Neural crest cell (in vitro differentiated cells): ENCODE measurements at regions not wholly inside any gene's neighbourhood (a gene's known extent, or its start where the extent isn't known, plus 50 kb on each side); places are given as distances from the start of the nearest gene placed in this dataset.

Experiments
- DNase-seq: peaks from one replicate; pipeline ENCODE4 v3.0.0; 2021; ENCODE audit warnings: low read depth, mixed read lengths, low spot score
- H3K27ac Mint-ChIP-seq: one replicate; pipeline ENCODE4 v1.8.0; 2021; ENCODE audit warnings: mild to moderate bottlenecking, mixed read lengths; ENCODE audit not compliant: unreplicated experiment
- H3K27me3 Mint-ChIP-seq: 2 replicates; pipeline ENCODE4 v1.8.0; 2021; ENCODE audit warnings: low read depth, mild to moderate bottlenecking, mixed read lengths
- H3K36me3 Mint-ChIP-seq: 2 replicates; pipeline ENCODE4 v1.8.0; 2021; ENCODE audit warnings: low read depth, mild to moderate bottlenecking, mixed read lengths
- H3K4me1 Mint-ChIP-seq: 2 replicates; pipeline ENCODE4 v1.8.0; 2021; ENCODE audit warnings: mixed read lengths
- H3K4me3 Mint-ChIP-seq: one replicate; pipeline ENCODE4 v1.8.0; 2021; ENCODE audit warnings: mild to moderate bottlenecking, mixed read lengths
- H3K9me3 Mint-ChIP-seq: 2 replicates; pipeline ENCODE4 v1.8.0; 2021; ENCODE audit warnings: mixed read lengths
- TF ChIP-seq, protein P1 (sequence below): fragments of 200-600 bp; sonication (generic); conservative IDR thresholded peaks from 2 replicates; pipeline ENCODE4 v1.5.0; 2021; ENCODE audit warnings: antibody characterized with exemption, mild to moderate bottlenecking

DNA sequence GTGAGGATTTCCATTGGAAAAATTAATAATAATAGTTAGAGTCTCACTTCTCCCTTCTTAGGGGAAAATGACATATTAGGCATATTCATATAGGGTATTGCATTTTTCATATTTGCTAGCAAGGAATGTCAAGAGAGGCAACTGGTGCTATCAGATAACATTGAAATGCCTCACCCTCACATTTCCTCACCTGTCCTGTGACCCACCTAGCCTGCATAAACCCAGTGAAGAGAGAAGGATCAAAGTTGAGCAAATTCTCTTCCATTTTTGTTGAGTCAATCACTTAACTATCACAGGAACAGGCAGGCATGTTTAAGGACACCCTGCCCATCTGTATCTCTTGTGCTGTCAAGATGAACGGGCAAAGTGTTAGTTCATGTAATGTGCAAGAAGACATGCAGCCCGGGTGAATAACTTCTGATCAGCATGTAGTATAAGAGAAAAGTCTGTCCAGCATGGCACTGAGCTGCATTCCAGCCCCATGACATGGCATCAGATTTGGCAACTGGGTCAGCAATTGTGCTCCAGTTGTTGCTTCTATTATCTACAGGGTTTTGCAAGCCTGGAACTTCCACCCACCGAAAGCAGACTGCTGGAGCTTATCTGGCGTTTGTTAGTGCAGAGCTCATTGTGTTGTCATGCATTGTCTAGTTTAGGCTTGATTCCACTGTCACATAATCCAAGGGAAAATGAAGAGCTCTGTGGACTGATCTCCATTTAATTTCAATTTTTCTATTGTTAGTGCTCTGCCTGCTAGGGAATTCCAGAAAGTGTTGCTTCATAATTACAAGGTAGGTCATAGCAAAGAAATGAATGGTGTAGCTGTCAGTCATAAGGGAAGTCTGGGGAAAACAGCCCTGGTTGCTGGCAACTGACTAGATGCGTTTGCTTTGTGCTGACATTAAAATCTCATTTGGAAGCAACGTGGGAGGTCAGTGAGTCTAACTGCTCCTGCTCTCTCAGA is 138.4 kb upstream of the TNFAIP3 start:
- no peak overlapping the region for H3K27ac Mint-ChIP-seq
- DNase-seq, result no peak
- TF ChIP-seq, protein P1, sequence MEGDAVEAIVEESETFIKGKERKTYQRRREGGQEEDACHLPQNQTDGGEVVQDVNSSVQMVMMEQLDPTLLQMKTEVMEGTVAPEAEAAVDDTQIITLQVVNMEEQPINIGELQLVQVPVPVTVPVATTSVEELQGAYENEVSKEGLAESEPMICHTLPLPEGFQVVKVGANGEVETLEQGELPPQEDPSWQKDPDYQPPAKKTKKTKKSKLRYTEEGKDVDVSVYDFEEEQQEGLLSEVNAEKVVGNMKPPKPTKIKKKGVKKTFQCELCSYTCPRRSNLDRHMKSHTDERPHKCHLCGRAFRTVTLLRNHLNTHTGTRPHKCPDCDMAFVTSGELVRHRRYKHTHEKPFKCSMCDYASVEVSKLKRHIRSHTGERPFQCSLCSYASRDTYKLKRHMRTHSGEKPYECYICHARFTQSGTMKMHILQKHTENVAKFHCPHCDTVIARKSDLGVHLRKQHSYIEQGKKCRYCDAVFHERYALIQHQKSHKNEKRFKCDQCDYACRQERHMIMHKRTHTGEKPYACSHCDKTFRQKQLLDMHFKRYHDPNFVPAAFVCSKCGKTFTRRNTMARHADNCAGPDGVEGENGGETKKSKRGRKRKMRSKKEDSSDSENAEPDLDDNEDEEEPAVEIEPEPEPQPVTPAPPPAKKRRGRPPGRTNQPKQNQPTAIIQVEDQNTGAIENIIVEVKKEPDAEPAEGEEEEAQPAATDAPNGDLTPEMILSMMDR, result no peak
- peaks cover 2% of the 10 kb centered on the region for H3K27me3 Mint-ChIP-seq
- H3K4me1 Mint-ChIP-seq, result peaks cover 5% of the 10 kb centered on the region
- no peaks in the 10 kb centered on the region for H3K36me3 Mint-ChIP-seq
- H3K4me3 Mint-ChIP-seq, result no peak overlapping the region
- peaks cover 2% of the 10 kb centered on the region for H3K9me3 Mint-ChIP-seq

DNA sequence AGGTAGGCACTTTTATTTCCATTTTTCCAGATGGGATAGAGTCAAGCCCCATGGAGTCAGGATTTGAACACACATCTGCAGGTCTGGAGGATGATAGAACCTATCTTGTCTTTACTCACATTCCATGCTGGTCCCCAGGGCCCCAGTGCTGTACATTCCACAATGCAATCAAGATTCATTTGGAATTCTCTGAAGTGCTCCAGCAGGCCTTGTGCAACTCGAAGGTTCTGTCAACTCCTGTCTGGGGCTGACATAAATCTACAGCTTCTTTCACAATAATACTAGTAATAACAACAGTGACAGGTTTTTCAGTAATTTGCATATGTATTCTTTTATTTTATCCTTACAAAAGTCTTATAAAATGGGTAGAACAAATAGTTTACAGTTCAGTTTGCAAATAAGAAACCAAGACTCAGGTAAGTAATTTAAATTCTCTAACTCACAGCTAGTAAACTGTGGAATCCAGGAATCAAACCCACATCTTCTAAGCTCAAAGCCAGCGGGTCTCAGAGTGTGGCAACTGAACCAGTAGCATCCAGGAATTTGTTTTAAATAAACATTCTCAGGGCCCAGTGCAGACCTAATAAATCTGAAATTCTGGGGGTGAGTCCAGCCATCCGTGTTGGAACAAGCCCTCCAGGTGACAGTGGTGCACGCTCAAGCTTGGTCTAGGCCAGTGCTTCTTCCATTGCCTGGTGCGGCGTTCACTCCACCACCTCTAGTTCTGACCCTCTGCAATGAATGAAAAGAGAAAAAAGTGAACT is 137.0 kb upstream of the TNFAIP3 start:
- TF ChIP-seq, protein P1, result no peak
- Mint-ChIP-seq H3K27me3 (peaks cover 2% of the 10 kb centered on the region), H3K4me3 (no peak overlapping the region), H3K4me1 (peaks cover 5% of the 10 kb centered on the region), H3K9me3 (peaks cover 2% of the 10 kb centered on the region), H3K27ac (no peak overlapping the region), H3K36me3 (no peaks in the 10 kb centered on the region)
- DNase-seq, result no peak

DNA sequence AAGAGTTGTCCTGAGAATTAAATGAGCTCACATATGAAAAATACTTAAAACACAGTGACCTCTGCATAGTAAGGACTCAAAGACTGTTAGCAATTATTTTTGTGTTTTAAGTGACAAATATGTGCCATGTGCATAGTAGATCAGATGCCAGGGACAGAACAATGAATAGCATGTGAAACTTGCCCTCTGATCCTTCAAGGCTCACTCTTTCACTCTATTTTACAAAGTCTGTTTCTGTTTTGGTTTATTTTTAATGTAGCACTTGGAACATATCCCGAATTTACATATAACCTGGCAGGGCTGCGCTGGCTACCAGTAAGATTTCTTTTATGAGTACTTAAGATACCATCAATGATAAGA is 135.5 kb upstream of the TNFAIP3 start:
- Mint-ChIP-seq H3K36me3 (no peaks in the 10 kb centered on the region), H3K27ac (no peak overlapping the region), H3K27me3 (peaks cover 2% of the 10 kb centered on the region), H3K4me1 (peaks cover 5% of the 10 kb centered on the region), H3K4me3 (no peak overlapping the region), H3K9me3 (no peaks in the 10 kb centered on the region)
- TF ChIP-seq, protein P1, result no peak
- no peak for DNase-seq

DNA sequence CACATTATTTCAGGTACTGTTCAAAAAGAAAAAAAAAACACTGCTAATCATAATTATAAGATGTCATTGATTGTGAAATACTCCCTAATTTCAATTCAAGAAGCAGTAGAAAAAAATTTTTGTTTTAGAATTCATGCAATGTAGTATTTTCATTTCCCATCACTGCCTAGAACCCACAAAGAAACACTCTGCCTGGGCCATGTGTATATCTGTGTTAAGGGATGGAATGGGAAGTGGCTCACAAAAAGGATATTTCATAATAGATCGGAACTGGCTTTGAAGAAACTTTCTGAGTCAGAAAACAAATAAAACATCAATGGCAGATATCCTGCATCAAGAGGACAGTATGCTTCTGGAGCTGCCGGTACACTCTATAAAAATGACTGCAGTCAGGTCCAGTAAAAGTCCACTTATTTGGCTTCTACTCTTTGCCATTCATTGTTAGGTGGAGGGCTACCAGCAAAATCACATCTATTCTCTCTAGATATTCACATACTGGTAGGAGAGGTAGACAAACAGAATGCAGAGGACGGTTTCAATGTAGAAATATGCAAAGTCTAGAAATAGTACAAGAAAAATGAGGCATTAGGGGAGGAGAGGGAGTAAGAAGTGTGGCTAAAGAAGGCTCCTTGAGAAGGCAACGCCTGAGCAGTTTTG is 135.0 kb upstream of the TNFAIP3 start:
- no peaks in the 10 kb centered on the region for H3K36me3 Mint-ChIP-seq
- H3K4me3 Mint-ChIP-seq, result no peak overlapping the region
- no peak for DNase-seq
- H3K27ac Mint-ChIP-seq, result no peak overlapping the region
- H3K27me3 Mint-ChIP-seq, result peaks cover 2% of the 10 kb centered on the region
- TF ChIP-seq, protein P1, result no peak
- peaks cover 5% of the 10 kb centered on the region for H3K4me1 Mint-ChIP-seq
- no peaks in the 10 kb centered on the region for H3K9me3 Mint-ChIP-seq

DNA sequence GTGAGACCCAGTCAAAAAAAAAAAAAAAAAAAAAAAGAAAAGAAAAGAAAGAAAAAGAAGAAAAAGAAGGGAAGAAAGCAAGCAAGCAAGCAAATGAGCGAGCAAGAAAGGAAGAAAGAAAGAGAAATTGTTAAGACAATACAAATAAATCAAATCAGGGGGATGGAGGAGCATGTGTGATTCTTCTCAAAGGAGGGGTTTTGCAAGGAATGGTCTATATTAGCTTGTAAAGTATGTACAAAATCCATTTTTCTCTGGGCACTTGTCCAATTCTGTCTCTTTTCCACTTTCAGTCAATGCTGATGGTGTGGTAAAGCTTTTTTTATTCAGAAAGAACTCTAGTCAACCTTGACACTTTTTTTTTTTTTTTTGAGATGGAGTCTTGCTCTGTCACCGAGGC is 133.7 kb upstream of the TNFAIP3 start:
- Mint-ChIP-seq H3K9me3 (no peaks in the 10 kb centered on the region), H3K4me1 (peaks cover 5% of the 10 kb centered on the region), H3K4me3 (no peak overlapping the region), H3K27ac (no peak overlapping the region), H3K36me3 (no peaks in the 10 kb centered on the region), H3K27me3 (no peaks in the 10 kb centered on the region)
- DNase-seq, result no peak
- TF ChIP-seq, protein P1, result no peak
